HEK293 (cell line): ENCODE measurements at regions not wholly inside any gene's neighbourhood (a gene's known extent, or its start where the extent isn't known, plus 50 kb on each side); places are given as distances from the start of the nearest gene placed in this dataset.

Experiments used
- KLF7 ChIP-seq: fragments of 450-650 bp; formaldehyde crosslinking; IDR thresholded peaks from 2 replicates; pipeline ENCODE4 v1.5.1; 2016; ENCODE audit warnings: missing biosample characterization, missing genetic modification characterization, borderline replicate concordance
- ZBTB11 ChIP-seq: fragments of 450-650 bp; formaldehyde crosslinking; conservative IDR thresholded peaks from 2 replicates; pipeline ENCODE4 v1.5.1; 2016; ENCODE audit warnings: low read depth, missing biosample characterization, missing genetic modification characterization
- ZBTB48 ChIP-seq: fragments of 450-650 bp; formaldehyde crosslinking; IDR thresholded peaks from 2 replicates; pipeline ENCODE4 v1.5.1; 2016; ENCODE audit warnings: missing biosample characterization, missing genetic modification characterization
- ZFP69B ChIP-seq: fragments of 450-650 bp; formaldehyde crosslinking; IDR thresholded peaks from 2 replicates; pipeline ENCODE4 v1.5.1; 2016; ENCODE audit warnings: missing biosample characterization, missing genetic modification characterization
- ZNF140 ChIP-seq: fragments of 450-650 bp; formaldehyde crosslinking; IDR thresholded peaks from 2 replicates; pipeline ENCODE4 v1.5.1; 2016; ENCODE audit warnings: missing biosample characterization, missing genetic modification characterization
- ZNF175 ChIP-seq: fragments of 450-650 bp; formaldehyde crosslinking; IDR thresholded peaks from 2 replicates; pipeline ENCODE4 v1.5.1; 2016; ENCODE audit warnings: missing biosample characterization, missing genetic modification characterization
- ZNF366 ChIP-seq: fragments of 450-650 bp; formaldehyde crosslinking; conservative IDR thresholded peaks from 2 replicates; pipeline ENCODE4 v1.5.1; 2016; ENCODE audit warnings: missing biosample characterization, missing genetic modification characterization
- ZNF585B ChIP-seq: fragments of 450-650 bp; formaldehyde crosslinking; IDR thresholded peaks from 2 replicates; pipeline ENCODE4 v1.5.1; 2016; ENCODE audit warnings: missing biosample characterization, missing genetic modification characterization
- ZNF830 ChIP-seq: fragments of 450-650 bp; IDR thresholded peaks from 2 replicates; pipeline ENCODE4 v1.5.0; 2018; ENCODE audit warnings: missing biosample characterization, missing genetic modification characterization, low read depth, mild to moderate bottlenecking, moderate library complexity
- TF ChIP-seq, protein P1 (sequence below): fragments of 450-650 bp; formaldehyde crosslinking; IDR thresholded peaks from 2 replicates; pipeline ENCODE4 v1.5.1; 2017; ENCODE audit warnings: missing biosample characterization, missing genetic modification characterization
- TF ChIP-seq, protein P2 (sequence below): fragments of 450-650 bp; formaldehyde crosslinking; IDR thresholded peaks from 2 replicates; pipeline ENCODE4 v1.5.0; 2017; ENCODE audit warnings: missing biosample characterization, missing genetic modification characterization, borderline replicate concordance
- TF ChIP-seq, protein P3 (sequence below): fragments of 450-650 bp; formaldehyde crosslinking; IDR thresholded peaks from 2 replicates; pipeline ENCODE4 v1.5.1; 2016; ENCODE audit warnings: missing biosample characterization, missing genetic modification characterization
- TF ChIP-seq, protein P4 (sequence below): fragments of 450-650 bp; formaldehyde crosslinking; IDR thresholded peaks from 2 replicates; pipeline ENCODE4 v1.5.1; 2017; ENCODE audit warnings: missing biosample characterization, missing genetic modification characterization
- TF ChIP-seq, protein P5 (sequence below): fragments of 450-650 bp; formaldehyde crosslinking; IDR thresholded peaks from 2 replicates; pipeline ENCODE4 v1.5.1; 2016; ENCODE audit warnings: missing biosample characterization, missing genetic modification characterization, low read depth

- TF ChIP-seq ZNF140 (tag by site-specific recombination), result no peak
- no peak for TF ChIP-seq ZNF585B (tag by site-specific recombination)
- TF ChIP-seq ZFP69B (tag by site-specific recombination), result no peak
- TF ChIP-seq, protein P1, sequence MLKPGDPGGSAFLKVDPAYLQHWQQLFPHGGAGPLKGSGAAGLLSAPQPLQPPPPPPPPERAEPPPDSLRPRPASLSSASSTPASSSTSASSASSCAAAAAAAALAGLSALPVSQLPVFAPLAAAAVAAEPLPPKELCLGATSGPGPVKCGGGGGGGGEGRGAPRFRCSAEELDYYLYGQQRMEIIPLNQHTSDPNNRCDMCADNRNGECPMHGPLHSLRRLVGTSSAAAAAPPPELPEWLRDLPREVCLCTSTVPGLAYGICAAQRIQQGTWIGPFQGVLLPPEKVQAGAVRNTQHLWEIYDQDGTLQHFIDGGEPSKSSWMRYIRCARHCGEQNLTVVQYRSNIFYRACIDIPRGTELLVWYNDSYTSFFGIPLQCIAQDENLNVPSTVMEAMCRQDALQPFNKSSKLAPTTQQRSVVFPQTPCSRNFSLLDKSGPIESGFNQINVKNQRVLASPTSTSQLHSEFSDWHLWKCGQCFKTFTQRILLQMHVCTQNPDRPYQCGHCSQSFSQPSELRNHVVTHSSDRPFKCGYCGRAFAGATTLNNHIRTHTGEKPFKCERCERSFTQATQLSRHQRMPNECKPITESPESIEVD (tag by site-specific recombination), result peak; percentile 85
- no peak for TF ChIP-seq ZBTB11 (tag by site-specific recombination)
- TF ChIP-seq KLF7 (tag by site-specific recombination), result peak; percentile 22; the same call in 1 of the 2 replicates
- TF ChIP-seq ZNF366 (tag by site-specific recombination), result peak; percentile 59; the same call in 1 of the 2 replicates
- TF ChIP-seq, protein P2, sequence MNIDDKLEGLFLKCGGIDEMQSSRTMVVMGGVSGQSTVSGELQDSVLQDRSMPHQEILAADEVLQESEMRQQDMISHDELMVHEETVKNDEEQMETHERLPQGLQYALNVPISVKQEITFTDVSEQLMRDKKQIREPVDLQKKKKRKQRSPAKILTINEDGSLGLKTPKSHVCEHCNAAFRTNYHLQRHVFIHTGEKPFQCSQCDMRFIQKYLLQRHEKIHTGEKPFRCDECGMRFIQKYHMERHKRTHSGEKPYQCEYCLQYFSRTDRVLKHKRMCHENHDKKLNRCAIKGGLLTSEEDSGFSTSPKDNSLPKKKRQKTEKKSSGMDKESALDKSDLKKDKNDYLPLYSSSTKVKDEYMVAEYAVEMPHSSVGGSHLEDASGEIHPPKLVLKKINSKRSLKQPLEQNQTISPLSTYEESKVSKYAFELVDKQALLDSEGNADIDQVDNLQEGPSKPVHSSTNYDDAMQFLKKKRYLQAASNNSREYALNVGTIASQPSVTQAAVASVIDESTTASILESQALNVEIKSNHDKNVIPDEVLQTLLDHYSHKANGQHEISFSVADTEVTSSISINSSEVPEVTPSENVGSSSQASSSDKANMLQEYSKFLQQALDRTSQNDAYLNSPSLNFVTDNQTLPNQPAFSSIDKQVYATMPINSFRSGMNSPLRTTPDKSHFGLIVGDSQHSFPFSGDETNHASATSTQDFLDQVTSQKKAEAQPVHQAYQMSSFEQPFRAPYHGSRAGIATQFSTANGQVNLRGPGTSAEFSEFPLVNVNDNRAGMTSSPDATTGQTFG (tag by site-specific recombination), result no peak
- TF ChIP-seq, protein P3, sequence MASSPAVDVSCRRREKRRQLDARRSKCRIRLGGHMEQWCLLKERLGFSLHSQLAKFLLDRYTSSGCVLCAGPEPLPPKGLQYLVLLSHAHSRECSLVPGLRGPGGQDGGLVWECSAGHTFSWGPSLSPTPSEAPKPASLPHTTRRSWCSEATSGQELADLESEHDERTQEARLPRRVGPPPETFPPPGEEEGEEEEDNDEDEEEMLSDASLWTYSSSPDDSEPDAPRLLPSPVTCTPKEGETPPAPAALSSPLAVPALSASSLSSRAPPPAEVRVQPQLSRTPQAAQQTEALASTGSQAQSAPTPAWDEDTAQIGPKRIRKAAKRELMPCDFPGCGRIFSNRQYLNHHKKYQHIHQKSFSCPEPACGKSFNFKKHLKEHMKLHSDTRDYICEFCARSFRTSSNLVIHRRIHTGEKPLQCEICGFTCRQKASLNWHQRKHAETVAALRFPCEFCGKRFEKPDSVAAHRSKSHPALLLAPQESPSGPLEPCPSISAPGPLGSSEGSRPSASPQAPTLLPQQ, result no peak
- TF ChIP-seq, protein P4, sequence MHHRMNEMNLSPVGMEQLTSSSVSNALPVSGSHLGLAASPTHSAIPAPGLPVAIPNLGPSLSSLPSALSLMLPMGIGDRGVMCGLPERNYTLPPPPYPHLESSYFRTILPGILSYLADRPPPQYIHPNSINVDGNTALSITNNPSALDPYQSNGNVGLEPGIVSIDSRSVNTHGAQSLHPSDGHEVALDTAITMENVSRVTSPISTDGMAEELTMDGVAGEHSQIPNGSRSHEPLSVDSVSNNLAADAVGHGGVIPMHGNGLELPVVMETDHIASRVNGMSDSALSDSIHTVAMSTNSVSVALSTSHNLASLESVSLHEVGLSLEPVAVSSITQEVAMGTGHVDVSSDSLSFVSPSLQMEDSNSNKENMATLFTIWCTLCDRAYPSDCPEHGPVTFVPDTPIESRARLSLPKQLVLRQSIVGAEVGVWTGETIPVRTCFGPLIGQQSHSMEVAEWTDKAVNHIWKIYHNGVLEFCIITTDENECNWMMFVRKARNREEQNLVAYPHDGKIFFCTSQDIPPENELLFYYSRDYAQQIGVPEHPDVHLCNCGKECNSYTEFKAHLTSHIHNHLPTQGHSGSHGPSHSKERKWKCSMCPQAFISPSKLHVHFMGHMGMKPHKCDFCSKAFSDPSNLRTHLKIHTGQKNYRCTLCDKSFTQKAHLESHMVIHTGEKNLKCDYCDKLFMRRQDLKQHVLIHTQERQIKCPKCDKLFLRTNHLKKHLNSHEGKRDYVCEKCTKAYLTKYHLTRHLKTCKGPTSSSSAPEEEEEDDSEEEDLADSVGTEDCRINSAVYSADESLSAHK (tag by site-specific recombination), result peak; percentile 81
- TF ChIP-seq ZNF830 (tag by site-specific recombination), result no peak
- TF ChIP-seq, protein P5, sequence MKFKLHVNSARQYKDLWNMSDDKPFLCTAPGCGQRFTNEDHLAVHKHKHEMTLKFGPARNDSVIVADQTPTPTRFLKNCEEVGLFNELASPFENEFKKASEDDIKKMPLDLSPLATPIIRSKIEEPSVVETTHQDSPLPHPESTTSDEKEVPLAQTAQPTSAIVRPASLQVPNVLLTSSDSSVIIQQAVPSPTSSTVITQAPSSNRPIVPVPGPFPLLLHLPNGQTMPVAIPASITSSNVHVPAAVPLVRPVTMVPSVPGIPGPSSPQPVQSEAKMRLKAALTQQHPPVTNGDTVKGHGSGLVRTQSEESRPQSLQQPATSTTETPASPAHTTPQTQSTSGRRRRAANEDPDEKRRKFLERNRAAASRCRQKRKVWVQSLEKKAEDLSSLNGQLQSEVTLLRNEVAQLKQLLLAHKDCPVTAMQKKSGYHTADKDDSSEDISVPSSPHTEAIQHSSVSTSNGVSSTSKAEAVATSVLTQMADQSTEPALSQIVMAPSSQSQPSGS (tag by site-specific recombination), result no peak
- TF ChIP-seq ZNF175, result no peak
- TF ChIP-seq ZBTB48, result 0 out of 2 replicates have a peak, but pooled peaks have one; percentile 25
Measured at GRCh38 chr2:173590276-173590861, 235.7 kb downstream of the CDCA7 start (continued).
